ENCODE measurements at regions not wholly inside any gene's neighbourhood (a gene's known extent, or its start where the extent isn't known, plus 50 kb on each side); places are given as distances from the start of the nearest gene placed in this dataset.

GRCh38 chr10:57884965-57885617 is 382.6 kb downstream of the IPMK start:
- ChIA-PET POLR2A (no interaction called here), CTCF (interaction anchor here (0.6 kb wide), 1 partner anchor 57 kb away, joined by 3 read pairs; no protein-coding TSS in a partner anchor)

GRCh38 chr10:57884407-57884806 is 383.3 kb downstream of the IPMK start:
- no peak for DNase-seq
- H3K36me3 ChIP-seq (ENCODE audit: insufficient read depth, low read length) = no peaks in the 10 kb centered on the region
- H3K9me3 ChIP-seq (ENCODE audit: control insufficient read depth in 1 of 2, insufficient read depth in 1 of 2, low read length in 2 of 2) = no peaks in the 10 kb centered on the region
- ChIA-PET POLR2A (no interaction called here), CTCF (interaction anchor here (0.6 kb wide), 1 partner anchor 56 kb away, joined by 3 read pairs; no protein-coding TSS in a partner anchor)
- H3K27ac ChIP-seq (ENCODE audit: low read depth in 1 of 2, low read length in 2 of 2) = no peak overlapping the region
- TF ChIP-seq CTCF (IDR thresholded peaks at IDR 0.05) = no peak
- no peaks in the 10 kb centered on the region for H3K9me3 Mint-ChIP-seq
- no peaks in the 10 kb centered on the region for H3K4me1 ChIP-seq (ENCODE audit: insufficient read depth, low read length)
- no peaks in the 10 kb centered on the region for H3K27me3 ChIP-seq (ENCODE audit: control insufficient read depth in 1 of 2, insufficient read depth in 2 of 2, low read length in 2 of 2)
- intact Hi-C loops (cut with DNase I, micrococcal nuclease) = no loop called here
- no peak for ATAC-seq (ENCODE audit: poor library complexity)
- no peaks in the 10 kb centered on the region for H3K27me3 Mint-ChIP-seq
- no peak overlapping the region for H3K4me3 Mint-ChIP-seq
- H3K36me3 Mint-ChIP-seq (ENCODE audit: low read depth) = no peaks in the 10 kb centered on the region
- no peak overlapping the region for H3K27ac Mint-ChIP-seq
- H3K4me3 ChIP-seq (ENCODE audit: low read length) = no peak overlapping the region
- H3K4me1 Mint-ChIP-seq (ENCODE audit: low read depth) = no peaks in the 10 kb centered on the region

More at GRCh38 chr10:57884965-57885617, 382.6 kb downstream of the IPMK start:
- H3K9me3 ChIP-seq (ENCODE audit: control insufficient read depth in 1 of 2, insufficient read depth in 1 of 2, low read length in 2 of 2) = no peaks in the 10 kb centered on the region
- Mint-ChIP-seq H3K4me1 (ENCODE audit: low read depth) (no peaks in the 10 kb centered on the region), H3K36me3 (ENCODE audit: low read depth) (no peaks in the 10 kb centered on the region), H3K4me3 (no peak overlapping the region), H3K27me3 (no peaks in the 10 kb centered on the region), H3K27ac (no peak overlapping the region), H3K9me3 (no peaks in the 10 kb centered on the region)
- intact Hi-C loops (cut with DNase I, micrococcal nuclease) = no loop called here
- DNase-seq = no peak
- TF ChIP-seq CTCF (IDR thresholded peaks at IDR 0.05) = no peak
- H3K36me3 ChIP-seq (ENCODE audit: insufficient read depth, low read length) = no peaks in the 10 kb centered on the region
- H3K4me1 ChIP-seq (ENCODE audit: insufficient read depth, low read length) = no peaks in the 10 kb centered on the region
- H3K4me3 ChIP-seq (ENCODE audit: low read length) = no peak overlapping the region
- ATAC-seq (ENCODE audit: poor library complexity) = no peak
- H3K27ac ChIP-seq (ENCODE audit: low read depth in 1 of 2, low read length in 2 of 2) = no peak overlapping the region
- no peaks in the 10 kb centered on the region for H3K27me3 ChIP-seq (ENCODE audit: control insufficient read depth in 1 of 2, insufficient read depth in 2 of 2, low read length in 2 of 2)

- no peak overlapping the region for H3K27ac Mint-ChIP-seq
- H3K27me3 Mint-ChIP-seq = no peaks in the 10 kb centered on the region
- H3K4me3 ChIP-seq (ENCODE audit: low read length) = no peak overlapping the region
- H3K4me1 Mint-ChIP-seq (ENCODE audit: low read depth) = no peaks in the 10 kb centered on the region
- no peak overlapping the region for H3K4me3 Mint-ChIP-seq
- no peaks in the 10 kb centered on the region for H3K9me3 ChIP-seq (ENCODE audit: control insufficient read depth in 1 of 2, insufficient read depth in 1 of 2, low read length in 2 of 2)
- H3K9me3 Mint-ChIP-seq = no peaks in the 10 kb centered on the region
- DNase-seq (no peak), ATAC-seq (ENCODE audit: poor library complexity) (no peak)
- no peak for TF ChIP-seq CTCF (IDR thresholded peaks at IDR 0.05)
- H3K27ac ChIP-seq (ENCODE audit: low read depth in 1 of 2, low read length in 2 of 2) = no peak overlapping the region
- no peaks in the 10 kb centered on the region for H3K36me3 ChIP-seq (ENCODE audit: insufficient read depth, low read length)
- CTCF ChIA-PET = no interaction called here
- H3K4me1 ChIP-seq (ENCODE audit: insufficient read depth, low read length) = no peaks in the 10 kb centered on the region
- no peaks in the 10 kb centered on the region for H3K27me3 ChIP-seq (ENCODE audit: control insufficient read depth in 1 of 2, insufficient read depth in 2 of 2, low read length in 2 of 2)
- no peaks in the 10 kb centered on the region for H3K36me3 Mint-ChIP-seq (ENCODE audit: low read depth)
- intact Hi-C loops (cut with DNase I, micrococcal nuclease) = no loop called here
- POLR2A ChIA-PET = no interaction called here
These were observed 387.1 kb downstream of the IPMK start for GRCh38 chr10:57880446-57881227.

All from CD4-positive, alpha-beta T cell (primary cell).